NCI-H524 treated with DMSO at 0.1 percent for 48 hours (cell line): ENCODE measurements at regions not wholly inside any gene's neighbourhood (a gene's known extent, or its start where the extent isn't known, plus 50 kb on each side); places are given as distances from the start of the nearest gene placed in this dataset.
"Not testable (repeated sequence)": the region's sequence is repeated elsewhere in the genome, so short reads cannot be mapped to it uniquely, and the experiment has no call there.

Experiments
- DNase-seq: peaks from one replicate; lab custom pipeline; 2025; lab: John Stamatoyannopoulos, UW

DNA sequence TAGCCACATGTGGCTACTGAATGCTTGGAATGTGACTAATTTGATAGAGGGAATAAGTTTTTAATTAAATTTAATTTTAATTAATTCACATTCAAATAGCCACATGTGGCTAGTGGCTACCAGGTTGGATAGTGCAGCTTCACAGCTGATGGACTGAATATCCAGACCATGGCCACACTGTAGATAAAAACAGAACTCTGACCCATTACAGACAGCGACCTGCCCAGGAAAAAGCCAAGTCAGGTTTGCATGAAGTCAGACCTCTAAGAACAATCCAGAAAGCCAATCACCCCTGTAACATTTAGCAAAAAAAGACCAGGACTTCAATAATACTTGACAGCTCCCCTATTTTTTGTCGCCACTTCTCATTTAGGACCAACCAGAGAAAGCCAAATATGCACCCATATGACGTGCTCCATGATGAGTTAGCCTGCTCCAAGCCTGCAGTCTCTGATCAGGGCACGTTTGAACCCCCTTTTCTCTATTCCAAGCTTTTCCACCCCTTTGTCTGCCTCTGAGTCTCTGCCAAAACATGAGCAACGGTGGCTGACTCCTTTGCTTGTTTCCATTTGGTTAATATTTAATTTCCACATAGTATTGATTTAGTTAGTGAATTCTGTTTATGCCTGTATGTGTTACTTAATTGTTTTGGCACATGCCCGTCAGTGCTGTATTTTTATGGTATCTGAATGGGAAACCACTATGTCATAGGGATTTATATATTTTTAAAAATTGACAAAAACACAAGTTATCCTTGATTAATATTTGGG lies 636.3 kb downstream of the UTRN start:
- no peak for DNase-seq

DNA sequence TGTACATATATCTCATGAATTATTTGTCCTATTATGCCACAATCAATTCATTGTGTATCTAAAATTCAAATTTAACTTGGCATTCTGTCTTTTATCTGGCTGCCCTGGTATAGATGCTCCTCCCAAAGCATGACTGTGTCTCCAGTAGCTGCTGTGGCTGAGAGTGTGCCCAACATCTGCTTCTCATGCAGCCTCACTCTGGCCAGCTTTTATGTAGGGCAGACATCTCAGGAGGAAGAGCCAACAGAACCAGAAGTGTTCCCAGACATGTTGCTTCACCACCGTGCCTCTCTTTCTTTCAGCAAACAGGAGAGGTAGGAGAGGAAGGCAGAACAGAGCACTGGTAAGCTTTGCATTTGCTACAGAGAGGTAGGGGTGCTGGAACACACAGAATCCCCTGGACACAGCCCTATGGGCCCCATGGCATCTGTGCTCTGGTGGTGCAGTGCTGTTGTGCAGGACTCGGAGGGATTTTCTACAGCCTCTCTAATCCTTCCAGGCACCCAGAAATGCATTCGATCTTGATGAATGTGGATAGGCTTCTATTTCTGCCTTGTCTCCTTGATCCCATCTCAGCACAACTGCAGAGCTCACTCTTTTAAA lies 637.1 kb downstream of the UTRN start:
- peak; percentile 3 for DNase-seq

DNA sequence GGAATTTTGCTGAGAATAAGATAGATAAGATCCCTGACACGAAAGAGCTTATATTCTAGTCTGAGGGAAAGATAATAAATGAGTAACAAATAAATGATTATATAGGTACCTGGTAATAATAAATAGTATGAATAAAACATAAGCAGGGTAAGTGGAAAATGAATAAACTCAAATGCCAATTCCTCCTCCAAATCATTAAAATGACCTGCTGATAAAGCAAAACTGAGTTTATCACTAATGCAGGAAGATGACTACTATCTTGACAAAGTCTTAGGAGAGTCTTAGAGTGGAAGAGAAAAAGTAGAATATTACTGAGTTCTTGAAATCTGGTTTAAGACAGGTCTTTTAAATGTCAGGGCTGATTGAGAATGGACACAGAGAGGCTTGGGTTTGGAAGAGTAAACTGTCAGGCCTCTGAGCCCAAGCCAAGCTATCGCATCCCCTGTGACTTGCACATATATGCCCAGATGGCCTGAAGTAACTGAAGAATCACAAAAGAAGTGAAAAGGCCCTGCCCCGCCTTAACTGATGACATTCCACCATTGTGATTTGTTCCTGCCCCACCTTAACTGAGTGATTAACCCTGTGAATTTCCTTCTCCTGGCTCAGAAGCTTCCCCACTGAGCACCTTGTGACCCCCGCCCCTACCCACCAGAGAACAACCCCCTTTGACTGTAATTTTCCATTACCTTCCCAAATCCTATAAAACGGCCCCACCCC lies 637.8 kb downstream of the UTRN start:
- not testable (repeated sequence) for DNase-seq

DNA sequence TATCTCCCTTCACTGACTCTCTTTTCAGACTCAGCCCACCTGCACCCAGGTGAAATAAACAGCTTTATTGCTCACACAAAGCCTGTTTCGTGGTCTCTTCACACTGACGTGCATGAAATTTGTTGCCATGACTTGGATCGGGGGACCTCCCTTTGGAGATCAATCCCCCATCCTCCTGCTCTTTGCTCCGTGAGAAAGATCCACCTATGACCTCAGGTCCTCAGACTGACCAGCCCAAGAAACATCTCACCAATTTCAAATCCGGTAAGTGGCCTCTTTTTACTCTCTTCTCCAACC lies 638.3 kb downstream of the UTRN start:
- DNase-seq, result not testable (repeated sequence)

DNA sequence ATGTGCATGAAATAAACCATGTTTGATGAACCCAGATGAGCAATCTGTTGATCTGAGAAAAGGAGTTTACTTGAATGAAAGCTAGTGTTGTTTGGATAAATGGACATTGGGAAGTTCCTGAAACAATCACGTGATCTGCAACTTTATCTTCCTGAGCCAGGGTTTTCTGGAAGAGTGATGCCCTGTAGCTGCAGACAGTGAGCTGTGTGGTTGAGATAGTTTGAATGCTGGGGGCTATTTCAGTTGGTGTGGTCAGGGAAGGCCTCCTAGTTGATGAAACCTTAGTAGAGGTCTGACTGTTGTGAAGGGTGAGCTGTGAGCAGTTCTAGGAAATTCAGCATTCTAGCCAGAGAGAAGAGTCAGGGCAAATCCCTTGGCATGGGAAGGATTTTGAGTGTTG lies 643.7 kb downstream of the UTRN start:
- DNase-seq, result no peak

DNA sequence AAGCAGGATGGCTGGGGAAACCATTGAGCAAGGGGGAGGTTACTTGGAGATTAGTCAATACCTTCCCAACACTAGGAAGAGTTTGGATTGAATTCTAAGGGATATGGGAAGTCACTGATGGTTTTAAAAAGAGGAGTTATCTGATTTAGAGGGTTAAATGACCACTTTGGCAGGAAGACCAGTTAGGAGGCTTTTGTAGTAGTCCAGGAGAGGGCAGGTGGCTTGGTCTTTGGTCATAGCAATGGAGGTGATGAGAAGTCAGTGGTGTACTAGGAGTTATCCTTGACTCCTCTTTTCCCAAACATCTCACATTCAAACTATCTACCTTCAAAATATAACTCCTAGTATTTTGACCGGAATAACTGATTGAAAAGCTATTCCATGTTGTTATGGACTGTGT lies 644.1 kb downstream of the UTRN start:
- no peak for DNase-seq

DNA sequence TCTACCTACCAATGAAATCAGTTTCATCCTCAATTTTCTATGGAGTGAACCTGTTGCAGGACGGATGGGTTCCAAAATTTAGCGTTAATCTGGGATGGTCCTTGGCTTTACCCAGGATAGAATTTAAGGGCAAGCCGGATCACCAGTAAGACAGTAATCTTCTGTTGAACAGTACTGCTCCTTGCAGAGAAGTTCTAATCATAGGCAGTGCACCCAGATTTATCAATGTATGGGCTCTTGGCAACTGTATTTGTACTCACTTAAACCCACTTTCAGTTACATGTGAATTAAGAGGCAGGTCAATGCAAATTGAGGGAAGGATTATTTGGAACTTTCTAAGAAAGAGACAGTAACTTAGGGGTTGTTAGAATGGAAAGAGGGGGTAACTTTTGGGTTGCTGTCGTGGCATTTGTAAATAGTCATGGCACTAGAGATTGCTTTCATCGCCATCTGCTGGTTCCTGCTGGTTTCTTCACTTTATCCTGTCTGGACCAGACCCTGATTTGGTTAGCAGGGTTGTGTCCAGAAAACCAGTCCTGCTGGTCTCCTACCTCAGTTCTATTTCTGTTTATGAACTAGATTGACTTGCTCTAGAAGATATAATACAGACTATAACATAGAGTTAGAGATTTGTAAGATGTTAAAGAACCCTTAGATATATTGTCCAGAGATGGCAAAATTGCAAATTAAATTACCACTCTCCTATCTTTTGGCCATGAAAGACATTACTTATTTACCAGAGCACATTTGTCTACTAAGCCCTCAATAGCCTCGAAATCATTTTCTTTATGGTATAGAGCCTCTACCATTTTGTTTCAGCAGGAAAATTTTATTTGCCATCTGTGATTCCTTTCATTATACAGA lies 646.3 kb downstream of the UTRN start:
- DNase-seq, result no peak

DNA sequence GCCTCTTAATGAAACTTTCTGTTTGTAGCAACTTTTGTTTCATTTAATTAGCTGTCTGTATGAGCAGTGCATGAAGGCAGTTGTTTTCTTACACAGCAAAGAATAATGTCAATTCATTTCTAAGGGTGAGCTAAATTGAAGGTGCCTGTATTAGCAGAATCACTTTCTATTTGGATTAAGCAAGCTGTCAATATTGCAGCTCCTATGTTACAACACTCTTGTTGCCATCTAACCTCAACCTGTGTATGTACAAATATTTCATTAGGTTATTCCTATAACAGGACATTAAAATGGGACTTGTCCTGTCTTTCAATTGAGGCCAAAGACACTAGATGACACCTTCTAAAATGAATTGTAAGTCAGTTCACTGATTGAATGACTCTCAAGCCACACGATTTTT lies 647.5 kb downstream of the UTRN start:
- no peak for DNase-seq

DNA sequence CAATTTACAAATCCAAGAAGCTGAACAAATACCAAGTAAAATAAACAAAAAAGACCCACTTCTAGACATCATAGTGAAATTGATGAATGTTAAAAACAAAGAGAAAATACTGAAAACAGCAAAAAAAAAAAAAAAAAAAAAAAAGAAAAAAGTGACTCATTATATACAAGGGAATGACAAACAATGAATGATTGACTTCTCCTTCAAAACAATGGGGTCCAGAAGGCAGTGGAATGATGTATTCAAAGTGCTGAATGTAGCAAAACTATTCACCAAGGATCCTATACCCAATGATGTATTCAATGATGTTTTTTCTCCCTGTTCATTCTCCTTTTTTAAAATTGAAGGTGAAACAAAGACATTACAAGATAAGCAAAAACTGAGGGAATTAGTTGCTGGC lies 650.0 kb downstream of the UTRN start:
- no peak for DNase-seq

DNA sequence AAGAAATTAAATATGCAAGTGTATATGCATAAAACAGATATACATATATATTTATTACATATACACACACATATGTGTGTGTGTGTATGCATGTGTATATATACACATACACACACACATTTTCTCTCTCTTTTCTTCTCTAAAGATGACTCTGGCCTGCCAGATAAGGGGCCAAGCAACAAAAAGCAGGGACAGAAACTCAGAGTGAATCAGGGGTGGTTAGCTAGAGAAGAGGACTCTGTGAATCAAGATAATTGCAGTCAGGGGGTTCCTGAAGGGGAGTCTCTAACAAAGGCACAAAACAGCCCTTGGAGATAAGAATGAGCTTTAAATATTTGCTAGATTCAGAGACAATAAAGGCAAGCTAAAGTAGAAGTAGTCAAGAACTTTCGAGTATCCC lies 650.5 kb downstream of the UTRN start:
- DNase-seq, result no peak

DNA sequence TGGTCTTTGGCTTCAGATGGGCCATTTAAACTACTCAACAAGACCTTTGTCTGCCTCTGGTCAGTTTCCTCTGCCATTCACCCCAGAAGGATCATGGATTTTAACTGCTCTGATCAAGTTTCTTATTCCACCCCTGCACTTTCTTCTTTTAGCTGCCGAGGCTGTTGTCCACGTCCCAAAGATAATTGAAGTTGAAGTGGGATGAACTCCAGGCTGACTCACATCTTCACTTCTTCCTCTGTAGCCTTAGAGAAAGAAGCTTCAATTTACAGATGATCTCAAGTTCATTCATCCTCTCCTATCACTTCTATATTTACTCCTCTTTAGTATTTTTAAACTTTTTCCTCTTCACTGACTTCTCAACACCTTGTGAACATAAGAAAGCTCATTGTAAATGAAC lies 651.6 kb downstream of the UTRN start:
- DNase-seq, result no peak

DNA sequence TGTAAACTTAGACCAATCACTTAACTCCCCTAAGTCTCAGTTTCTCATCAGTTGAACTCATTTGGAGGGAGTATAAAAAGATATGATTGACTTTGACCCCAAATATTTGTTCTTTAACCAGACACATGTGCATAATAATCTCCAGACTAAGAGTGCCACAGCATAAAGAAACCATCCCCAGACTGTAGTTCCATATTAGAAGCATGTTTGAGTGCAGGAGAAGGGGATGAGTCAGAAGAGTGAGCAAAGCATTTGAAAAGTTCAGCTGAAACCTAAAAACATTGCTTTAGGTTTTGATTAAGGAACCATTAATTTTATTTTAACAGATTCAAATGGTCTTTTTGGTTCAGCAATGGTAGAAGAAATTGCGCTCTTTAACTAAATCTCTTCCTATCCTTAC lies 654.8 kb downstream of the UTRN start:
- no peak for DNase-seq

DNA sequence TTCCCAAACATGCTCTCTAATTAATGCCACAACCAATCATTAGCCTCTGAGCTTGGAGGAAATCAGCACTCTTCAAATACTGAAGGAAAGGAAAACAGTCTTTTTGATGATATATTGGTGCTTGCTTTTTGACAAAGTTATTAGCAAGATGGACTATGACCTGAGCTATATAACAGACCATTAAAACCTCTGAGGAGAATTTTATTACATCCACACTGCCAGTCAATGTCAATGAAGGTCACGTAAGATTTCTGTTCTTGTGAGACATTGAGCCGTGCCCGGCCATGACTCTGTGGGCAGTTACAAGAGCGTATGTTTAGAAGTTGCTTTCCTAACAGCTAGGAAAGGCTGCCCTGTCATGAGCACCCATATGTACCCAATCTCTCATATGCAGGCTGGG lies 659.0 kb downstream of the UTRN start:
- no peak for DNase-seq

DNA sequence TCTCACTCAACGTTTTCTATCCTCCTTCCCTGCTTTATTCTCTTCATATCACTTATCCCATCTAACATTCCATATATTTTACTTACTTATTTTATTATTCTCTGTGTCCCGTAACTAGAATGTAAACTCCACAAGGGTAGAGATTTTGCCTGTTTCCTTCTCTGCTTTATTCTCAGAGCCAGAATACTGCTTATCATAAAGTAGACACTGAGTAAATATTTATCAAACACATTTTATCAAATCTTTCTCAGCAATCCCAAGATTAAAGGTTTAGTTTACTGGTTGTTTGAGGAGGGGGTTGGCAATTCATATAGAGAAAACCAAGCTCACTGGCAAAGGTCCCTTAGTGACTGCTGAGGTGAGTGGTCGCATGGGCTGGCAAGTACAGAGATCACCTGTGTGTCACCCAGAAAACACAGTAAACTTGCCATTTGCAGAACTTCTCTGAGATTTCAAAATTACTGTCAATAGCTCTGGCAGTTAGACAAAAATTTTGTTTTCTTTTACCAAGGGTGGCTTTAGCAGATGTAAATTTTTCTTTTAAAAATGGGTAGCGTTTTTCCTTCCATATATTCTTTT lies 662.4 kb downstream of the UTRN start:
- no peak for DNase-seq

DNA sequence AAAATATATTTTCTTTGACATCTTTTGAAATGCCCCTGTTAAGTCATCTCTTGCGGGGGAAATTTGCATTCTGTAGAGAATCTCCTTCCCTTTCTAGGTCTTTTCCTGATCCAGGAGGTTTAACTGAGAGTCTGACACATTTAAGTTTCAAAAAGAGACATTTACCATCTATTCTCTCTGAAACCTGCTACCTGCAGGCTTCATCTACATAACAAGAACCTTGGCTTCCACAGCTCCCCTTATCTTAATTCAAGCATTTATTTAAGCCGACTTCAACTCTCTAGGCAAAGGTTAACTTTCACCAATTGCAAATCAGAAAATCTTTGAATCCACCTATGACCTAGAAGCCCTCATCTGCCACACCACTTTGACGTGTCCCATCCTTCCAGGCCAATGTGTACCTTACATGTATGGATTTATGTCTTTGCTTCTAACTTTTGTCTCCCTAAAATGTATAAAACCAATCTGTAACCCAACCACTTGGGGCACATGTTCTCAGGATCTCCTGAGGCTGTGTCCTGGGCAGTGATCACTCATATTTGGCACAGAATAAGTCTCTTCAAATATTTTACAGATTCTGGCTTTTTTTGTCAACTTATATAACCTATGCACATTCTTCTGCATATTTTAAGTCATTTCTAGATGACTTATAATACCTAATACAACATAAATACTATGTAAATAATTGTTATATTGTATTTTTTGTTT lies 666.7 kb downstream of the UTRN start:
- DNase-seq, result no peak

DNA sequence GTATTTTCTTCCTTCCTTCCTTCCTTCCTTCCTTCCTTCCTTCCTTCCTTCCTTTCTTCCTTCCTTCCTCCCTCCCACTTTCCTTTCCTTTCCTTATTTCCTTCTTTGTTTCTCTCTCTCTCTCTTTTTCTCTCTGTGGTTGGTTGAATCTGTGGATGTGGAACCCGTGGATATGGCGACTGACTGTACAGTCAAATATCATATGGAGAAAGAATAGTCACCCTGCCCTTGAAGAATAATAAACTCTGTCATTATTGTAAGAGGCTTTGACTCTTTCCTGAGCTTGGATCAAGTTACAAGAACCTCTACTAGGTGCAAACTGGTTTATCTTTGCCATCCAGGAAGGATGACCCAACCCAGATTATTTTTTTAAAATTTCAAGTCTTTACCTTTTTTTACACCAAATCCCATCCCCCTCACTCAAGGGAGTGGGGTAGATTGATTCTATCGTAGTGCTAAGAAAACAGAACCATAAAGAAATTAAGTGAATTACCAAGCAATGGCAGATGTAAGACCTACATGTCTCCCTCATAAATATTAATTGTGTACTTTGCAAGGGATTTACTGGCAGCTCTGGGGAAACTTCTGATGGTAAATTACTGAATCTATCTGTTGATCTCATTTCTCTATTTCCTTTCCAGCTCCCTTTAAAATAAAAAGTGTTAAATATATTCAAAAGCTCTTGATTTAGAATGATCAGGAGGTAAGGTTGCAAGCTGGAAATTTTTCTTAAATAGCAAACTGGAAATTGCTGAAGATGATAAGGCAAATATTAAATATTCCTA lies 667.5 kb downstream of the UTRN start:
- DNase-seq, result no peak

DNA sequence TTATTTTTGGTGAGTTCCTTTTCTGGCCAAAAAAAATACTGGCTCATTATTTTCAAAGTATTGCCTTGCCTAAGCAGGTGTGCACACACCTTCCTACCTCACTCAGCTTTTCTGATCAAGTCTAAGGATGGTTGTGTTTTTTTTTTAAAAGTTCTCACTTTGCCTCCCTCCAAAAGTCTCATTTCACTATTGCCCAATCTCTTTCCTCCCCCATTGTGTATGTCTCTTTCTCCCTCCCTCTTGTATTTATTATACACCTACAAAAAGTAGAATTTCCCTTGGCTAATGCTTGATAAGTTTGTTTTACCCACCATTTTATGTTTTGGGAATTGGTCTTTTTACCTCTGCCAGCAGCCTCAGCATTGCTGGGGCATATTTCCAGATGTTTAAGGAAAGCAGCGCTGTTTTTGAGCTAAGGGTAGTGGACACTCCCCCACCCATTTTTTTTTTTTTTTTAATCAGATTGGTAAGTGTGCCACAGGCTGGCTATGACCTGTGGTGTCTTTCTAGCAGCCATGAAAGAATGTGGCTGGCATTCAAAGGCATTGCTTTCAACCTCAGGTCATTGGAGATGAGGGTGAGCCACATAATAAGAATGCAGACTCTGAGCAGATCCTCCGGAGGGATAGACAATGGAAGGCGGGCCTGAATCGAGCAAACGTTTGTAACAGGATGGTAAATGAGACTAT lies 668.6 kb downstream of the UTRN start:
- no peak for DNase-seq

DNA sequence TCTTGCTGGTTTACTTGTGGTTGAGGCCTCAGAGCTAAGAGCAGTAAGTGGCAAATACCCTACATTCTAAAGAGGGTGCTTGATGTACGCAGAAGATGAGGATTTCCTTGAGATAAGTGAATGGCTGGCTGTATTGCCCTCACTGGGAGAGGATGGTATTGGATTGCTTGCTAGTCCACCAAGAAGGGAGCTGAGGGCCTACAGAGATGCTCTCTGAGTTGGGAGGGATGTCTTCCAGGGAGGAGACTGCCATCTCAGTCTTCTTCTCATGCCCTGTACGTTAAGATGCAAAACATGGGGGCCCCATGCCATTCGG lies 669.1 kb downstream of the UTRN start:
- no peak for DNase-seq

DNA sequence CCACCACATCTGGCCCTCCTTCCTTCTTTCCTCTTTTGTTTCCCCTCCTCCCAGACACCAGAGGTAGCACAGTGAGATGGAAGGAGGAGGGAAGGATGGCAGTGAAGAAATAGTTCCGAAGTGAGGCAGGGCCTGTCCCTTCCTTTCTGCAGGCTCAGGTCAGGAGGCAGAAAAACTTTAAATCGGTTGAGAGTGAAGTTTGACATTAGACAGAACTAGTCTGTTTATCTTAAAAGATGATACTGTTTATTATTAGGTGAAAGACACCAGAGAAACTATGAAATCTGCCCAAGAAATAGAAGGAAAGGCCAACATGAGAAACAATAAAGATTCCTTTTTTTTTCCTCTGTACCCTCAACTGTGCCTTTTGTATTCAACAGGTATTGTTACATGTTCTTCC lies 670.3 kb downstream of the UTRN start:
- DNase-seq, result no peak

DNA sequence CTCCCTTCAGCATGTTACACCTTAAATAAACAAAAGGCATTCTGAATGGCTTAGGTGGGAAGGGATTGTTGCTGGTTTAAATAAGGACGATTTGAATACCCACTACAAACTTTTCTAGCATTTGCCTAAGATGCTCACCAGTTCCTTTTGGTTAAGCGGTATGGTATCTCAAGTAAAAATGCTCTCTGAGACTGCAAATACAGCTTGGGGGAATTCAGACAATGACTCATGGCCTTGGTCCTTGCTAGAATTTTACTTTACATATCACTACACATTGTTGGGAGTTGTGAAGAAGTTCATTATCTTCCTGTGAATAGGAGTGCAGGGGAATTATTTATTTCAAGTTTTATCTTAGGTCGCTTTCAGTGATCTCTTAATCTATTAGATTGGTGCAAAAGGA lies 670.7 kb downstream of the UTRN start:
- no peak for DNase-seq
